NCI-H1417 treated with DMSO at 0.1 percent for 48 hours (cell line): ENCODE measurements at regions not wholly inside any gene's neighbourhood (a gene's known extent, or its start where the extent isn't known, plus 50 kb on each side); places are given as distances from the start of the nearest gene placed in this dataset.
A peak's percentile ranks its signal among the peaks of the same experiment; 100 is the strongest.
"Not testable (repeated sequence)": the region's sequence is repeated elsewhere in the genome, so short reads cannot be mapped to it uniquely, and the experiment has no call there.

Source experiments
- DNase-seq: peaks from one replicate; lab custom pipeline; 2025; lab: John Stamatoyannopoulos, UW

DNA sequence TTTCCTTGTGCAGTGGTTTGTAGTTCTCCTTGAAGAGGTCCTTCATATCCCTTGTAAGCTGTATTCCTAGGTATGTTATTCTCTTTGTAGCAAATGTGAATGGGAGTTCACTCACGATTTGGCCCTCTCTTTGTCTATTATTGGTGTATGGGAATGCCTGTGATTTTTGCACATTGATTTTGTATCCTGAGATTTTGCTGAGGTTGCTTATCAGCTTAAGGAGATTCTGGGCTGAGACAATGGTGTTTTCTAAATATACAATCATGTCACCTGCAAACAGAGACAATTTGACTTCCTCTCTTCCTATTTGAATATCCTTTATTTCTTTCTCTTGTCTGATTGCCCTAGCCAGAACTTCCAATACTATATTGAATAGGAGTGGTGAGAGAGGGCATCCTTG is 90.1 kb upstream of the ZBED5 start:
- not testable (repeated sequence) for DNase-seq

DNA sequence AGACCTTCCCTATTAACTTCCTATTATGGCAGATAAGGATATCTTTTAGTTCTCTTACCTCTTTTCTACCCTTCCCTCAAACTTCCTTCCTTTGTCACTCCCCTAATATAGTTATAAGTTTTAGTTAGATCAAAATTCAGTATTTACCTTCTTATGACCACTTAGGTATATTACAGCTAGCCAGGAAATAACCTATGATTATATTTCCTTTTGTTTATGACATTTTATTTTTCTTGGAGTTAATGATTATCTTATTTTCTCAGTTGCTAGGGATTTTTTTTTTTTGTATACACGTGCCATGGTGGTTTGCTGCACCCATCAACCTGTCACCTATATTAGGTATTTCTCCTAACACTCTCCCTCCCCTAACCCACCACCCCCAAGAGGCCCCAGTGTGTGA is 88.2 kb upstream of the ZBED5 start:
- no peak for DNase-seq

DNA sequence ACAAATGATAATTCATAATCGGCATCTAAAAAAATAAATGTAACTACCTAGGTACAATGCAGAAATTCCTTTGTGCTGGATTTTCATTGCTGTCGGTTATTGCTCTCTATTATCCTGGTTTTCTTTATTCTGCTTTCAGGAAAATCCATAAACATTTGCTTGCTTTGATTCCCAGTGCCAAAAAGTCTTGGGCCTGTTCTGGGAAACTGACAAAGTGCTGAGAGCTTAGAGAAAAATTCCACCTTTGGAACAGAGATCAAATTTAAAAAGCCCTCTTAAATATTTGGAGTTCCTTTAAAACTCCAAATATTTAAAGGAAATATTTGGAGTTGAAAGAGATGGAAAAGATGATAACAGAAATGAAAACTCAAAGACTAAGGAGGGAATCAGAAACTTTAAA is 87.3 kb upstream of the ZBED5 start:
- no peak for DNase-seq

GRCh38 chr11:10943968-10944367 is 86.1 kb upstream of the ZBED5 start:
- no peak for DNase-seq

DNA sequence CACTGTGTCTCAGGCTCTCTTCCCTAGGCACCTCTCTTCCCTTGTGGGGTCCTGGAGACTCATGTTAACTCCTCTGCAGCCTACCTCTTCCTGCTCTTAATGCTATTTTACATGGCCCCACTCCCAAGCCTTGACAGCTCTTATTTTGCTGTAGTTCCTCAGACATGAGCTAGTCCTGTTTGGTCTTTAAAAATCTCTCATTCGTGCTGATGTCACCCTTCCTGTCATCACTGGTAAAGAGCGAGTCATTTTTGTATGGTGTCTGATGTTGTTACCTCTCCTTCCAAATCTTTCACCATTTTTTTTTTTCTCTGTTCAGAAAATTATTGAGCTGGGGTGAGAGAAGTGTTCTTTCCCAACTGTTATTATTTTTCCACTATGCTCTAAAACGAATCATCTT is 84.8 kb upstream of the ZBED5 start:
- DNase-seq, result no peak

- DNase-seq, result no peak
Measured at GRCh38 chr11:10941871-10942270, 84.0 kb upstream of the ZBED5 start.

GRCh38 chr11:10941414-10941813 is 83.6 kb upstream of the ZBED5 start:
- no peak for DNase-seq

- DNase-seq, result no peak
Measured at GRCh38 chr11:10938650-10939387, 81.0 kb upstream of the ZBED5 start.

GRCh38 chr11:10938231-10938630 is 80.4 kb upstream of the ZBED5 start:
- no peak for DNase-seq

DNA sequence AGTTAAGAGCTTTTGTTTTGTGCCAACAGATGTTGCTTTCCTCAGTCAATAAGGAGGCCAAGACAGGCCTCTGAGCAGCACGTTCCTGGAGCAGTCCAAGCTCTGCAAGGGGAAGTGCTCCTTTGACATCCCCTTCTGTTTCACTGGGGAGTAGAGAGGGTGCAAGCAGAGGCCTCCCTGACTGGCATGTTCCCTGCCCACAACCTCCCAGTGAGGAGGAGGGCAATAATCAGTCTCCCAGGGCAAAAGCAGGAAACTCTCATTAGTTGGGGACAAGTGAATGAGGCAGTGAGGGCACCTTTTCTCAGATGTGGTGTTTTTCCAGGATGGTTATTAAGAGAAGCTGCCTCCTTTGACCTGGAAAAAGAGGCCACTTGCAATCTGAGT is 79.5 kb upstream of the ZBED5 start:
- DNase-seq, result no peak

DNA sequence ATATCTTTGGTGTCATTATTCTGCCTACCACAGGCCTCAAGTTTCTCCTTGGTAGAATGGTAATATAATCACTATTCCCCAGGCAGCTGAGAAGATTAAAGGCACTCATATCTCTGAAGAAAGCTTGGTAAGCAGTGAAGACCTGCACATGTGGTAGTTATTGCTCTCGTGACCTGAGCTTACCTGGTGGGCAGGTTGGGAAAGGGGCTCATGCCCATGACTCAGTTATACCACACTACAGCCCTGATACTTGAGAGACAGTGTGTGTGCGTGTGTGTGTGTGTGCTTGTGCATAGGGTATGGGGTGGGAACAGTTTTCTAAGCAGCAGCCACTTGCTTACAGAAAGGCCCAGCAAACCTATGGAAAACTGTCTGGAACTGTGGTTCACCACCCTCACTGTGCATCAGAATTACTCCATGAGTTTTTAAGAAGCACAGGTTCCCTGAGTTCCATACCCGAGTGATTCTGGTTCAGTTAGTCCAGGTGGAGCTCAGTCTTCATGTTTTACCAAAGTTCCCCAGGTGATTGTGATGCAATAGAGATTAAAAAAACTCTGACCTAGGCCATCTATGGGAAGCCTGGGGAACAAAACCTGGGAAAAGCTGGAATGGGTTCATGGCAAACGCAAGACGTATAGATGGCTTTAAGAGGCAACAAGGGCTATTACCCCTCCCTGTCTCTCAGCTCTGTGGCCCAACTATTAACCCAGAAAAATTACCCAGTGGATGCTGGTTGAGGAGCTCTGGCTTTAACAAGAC is 79.0 kb upstream of the ZBED5 start:
- DNase-seq, result no peak

- no peak for DNase-seq
Measured at GRCh38 chr11:10935015-10935559, 77.2 kb upstream of the ZBED5 start.

GRCh38 chr11:10934293-10934860 is 76.5 kb upstream of the ZBED5 start:
- DNase-seq, result no peak

DNA sequence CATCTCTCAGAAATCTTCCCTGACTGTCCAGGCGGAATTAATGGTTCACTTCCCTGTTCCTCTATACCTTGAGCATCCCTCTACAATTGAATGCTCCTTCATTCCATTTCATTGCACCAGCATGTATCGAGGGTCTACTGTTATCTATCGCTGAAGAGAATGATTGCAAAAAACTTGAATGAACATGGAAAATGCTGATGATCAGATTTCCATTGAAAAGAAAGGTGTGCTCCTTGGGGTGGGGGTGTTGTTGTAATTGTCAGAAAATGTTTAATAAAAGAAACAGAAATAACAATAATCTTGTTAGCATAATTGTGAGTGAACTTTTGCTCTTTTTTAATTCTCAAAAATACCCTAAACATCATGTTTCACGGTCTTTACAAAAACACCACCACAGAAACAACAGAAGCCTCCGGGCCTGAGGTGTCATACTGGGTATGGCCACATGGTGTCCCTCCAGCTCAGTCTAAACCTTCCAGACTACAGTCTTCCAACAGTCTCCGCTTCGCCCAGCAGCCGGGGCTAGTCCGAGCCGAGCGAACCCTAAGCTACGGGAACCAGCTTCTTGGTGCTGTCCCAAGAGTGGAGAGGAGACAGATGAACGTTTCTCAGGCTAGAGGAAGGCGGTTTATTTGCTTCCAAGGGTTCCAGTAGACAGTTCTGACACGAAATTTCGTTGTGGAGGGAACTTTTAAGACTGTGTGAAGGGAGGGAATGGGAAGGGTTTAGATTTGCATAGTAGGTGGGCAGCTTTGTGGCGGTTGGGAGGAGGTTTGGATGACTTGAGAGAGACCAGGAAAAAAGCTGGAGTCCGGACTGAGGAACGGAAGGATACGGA is 75.8 kb upstream of the ZBED5 start:
- peak; percentile 47 for DNase-seq

DNA sequence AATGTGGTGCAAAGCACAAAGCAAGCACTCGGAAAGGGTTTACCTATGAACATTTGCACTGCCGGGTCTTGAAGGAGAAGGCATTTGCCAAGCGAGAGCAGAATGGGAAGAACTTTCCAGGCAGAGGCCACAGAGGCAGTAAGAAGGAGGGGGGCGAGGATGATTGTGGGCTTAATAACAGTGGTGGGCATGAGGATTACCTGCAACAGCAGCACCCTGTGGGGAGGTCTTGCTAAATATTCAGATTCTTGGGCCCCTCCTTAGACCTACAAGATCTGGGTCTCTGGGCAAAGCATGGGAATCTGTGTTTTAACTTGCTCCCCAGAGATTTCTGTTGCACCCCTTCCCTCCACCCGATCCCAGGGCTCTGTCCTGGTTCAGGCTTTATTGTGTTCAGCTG is 75.1 kb upstream of the ZBED5 start:
- DNase-seq, result no peak

DNA sequence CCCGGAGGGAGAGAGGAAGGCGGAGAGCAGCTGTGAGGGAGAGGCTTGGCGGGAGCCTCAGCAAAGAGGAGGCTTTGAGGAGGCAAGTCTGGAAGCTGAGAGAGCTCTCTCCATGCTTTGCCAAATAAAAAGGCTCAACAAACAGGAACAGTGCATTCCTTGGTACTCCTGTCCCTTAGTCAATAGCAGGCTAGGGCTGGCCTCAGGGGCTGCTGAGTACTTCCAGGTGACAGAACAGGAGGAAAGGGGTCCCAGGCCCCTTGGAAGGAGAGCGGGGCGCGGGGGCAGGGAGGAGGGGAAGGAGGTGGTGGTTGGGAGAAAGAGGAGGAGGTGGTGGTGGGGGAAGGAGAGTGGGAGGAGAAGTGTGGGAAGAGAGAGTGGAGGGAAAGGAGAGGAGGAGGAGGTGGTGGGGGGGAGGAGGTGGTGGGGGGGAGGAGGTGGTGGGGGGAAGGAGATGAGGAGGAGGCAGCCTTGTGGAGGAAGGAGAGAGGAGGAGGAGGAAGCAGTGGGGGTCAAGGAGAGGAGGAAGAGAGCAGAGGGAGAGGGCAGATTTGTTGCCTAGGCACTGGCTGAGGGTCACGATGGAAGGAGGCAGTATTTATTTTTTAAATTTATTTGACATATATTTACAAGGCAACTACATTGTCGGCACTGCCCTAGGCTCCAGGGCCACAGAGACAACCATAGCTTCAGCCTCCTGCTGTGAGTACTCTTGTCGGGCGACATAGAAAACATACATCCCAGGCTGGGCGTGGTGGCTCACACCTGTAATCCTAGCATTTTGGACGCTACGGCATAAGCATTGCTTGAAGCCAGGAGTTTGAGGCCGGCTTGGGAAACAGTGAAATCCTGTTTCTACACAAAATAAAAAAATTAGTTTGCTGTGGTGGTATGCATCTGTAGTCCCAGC is 74.2 kb upstream of the ZBED5 start:
- no peak for DNase-seq

DNA sequence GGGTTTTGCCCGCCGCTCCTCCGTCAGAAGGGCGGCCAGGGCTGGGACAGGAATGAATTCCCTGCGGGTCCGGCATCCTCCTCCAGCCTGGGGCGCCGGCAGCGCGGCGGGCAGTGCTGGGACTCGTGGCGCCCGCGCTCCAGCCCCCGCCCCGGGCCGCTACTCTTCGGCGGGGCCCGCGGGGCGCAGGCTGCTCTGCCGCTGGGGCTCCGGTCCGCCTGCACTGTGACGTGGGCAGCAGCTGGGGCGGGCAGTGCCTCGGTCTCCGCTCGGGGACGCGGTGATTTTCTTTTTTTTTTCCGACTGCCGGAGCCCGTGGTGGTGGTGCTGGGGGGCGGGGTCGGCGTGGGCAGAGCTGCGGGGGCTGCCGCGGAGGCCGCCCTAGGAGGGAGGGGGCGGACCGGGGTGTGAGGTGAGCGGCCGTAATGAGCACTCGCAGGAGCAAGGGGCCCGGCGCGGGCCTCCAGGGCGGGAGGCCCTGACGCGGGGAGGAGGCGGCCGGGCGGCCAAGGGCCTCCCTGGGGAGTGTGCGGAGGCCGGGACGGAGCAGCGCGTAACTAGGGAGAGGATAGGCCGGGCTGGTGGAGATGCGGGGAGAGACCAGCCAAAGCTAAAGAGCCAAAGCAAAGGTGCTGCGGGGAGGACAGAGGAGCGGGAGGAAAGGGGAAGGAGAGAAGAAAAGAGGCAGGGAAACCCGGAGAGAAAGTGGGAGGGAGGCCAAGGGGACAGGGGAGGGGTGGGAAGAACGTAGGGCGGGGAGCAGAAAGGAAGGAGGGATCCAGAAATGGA is 73.3 kb upstream of the ZBED5 start:
- peak; percentile 26 for DNase-seq

DNA sequence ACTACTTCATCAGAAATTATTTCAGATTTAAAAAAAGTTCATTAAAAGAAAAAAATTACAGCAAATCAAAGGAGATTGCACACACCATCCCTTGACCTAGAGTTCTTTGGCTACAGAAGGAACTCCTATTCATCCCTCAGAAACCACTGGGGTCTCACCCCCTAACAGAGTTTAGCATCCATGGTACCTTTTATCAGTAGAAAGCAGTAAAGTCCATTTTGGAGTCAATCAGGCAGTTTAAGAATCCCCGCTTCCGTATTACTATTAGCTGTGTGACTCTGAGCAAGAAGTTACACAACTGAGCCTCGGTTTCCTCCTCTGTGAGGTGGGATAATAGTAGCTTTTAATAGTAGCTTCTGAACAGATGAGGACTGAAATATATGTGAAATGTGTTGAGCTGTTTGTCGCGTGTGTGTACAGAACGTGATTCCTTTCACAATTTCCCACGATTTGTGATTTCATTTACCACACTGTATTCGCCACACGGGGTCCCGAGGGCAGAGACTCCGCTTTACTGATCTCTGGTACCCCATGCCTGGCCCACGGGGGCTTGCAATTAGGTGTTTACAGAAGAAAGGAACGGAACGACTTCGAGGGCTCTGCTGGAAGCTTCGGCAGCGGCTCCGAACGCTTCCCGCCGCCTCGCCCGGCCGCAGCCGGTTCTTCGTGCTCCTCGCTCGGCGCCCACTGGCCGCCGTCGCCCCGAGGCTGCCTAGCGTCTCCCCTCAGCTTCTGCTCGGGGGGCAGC is 72.5 kb upstream of the ZBED5 start:
- DNase-seq, result no peak

DNA sequence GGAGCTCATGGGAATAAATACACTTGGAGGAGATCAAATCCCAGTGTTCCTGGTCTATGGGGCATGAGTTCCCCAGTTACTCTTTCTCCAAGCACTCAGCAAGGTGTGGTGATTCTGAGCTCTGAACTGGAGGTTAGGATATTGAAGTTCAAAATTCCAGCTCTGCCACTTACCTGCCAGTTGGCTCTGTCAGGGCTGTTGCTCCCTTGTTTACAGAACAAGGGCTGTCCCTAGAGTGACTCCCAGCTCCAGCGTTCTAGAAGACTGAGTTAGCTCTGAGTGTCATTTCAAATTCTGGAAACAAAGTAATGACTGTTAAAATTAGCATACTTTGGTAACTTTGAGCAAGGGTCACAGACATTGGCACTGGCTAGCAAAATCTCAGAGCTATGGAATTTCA is 69.7 kb upstream of the ZBED5 start:
- DNase-seq, result no peak

- DNase-seq, result no peak
Measured at GRCh38 chr11:10926801-10927211, 69.0 kb upstream of the ZBED5 start.
